ENCODE measurements at regions not wholly inside any gene's neighbourhood (a gene's known extent, or its start where the extent isn't known, plus 50 kb on each side); places are given as distances from the start of the nearest gene placed in this dataset.
"Not testable (repeated sequence)": the region's sequence is repeated elsewhere in the genome, so short reads cannot be mapped to it uniquely, and the experiment has no call there.

DNA sequence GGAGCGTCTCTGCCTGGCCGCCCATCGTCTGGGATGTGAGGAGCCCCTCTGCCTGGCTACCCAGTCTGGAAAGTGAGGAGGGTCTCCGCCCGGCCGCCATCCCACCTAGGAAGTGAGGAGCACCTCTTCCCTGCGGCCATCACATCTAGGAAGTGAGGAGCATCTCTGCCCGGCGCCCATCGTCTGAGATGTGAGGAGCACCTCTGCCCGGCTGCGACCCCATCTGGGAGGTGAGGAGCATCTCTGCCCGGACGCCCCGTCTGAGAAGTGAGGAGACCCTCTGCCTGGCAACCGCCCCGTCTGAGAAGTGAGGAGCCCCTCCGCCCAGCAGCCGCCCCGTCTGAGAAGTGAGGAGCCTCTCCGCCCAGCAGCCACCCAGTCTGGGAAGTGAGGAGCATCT, 84.5 kb downstream of the IDS start:
- not testable (repeated sequence) for FAIRE-seq; DNase-seq (ENCODE audit: low read depth); H3K27me3 ChIP-seq (ENCODE audit: control insufficient read depth, insufficient read depth, low read length)

DNA sequence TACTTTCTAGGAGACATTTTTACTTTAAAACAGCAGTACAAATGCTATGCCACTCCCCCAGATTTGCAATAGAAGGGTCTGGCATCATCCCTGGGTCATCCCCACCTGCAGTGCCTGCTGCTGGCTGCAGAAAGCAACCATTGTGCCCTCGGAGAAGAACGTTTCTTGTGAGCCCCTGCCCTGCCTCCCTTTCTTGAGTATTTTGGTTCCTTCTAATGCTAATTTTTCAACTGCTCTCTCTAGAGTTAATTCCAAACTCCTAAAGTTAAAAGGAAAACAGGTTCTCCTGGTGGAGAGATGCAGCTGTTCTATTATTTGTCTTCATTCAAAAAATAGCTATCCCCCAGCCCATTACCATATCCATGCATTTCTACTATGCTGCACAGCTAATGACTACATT, 107.1 kb downstream of the IDS start:
- no peak overlapping the region for H3K4me3 ChIP-seq (ENCODE audit: low read depth, low read length)
- DNase-seq (ENCODE audit: low read depth) (no peak), FAIRE-seq (no peak)
- no peaks in the 10 kb centered on the region for H3K36me3 ChIP-seq (ENCODE audit: control insufficient read depth, insufficient read depth, low read length)
- no peaks in the 10 kb centered on the region for H3K27me3 ChIP-seq (ENCODE audit: control insufficient read depth, insufficient read depth, low read length)
- TF ChIP-seq, protein P1, sequence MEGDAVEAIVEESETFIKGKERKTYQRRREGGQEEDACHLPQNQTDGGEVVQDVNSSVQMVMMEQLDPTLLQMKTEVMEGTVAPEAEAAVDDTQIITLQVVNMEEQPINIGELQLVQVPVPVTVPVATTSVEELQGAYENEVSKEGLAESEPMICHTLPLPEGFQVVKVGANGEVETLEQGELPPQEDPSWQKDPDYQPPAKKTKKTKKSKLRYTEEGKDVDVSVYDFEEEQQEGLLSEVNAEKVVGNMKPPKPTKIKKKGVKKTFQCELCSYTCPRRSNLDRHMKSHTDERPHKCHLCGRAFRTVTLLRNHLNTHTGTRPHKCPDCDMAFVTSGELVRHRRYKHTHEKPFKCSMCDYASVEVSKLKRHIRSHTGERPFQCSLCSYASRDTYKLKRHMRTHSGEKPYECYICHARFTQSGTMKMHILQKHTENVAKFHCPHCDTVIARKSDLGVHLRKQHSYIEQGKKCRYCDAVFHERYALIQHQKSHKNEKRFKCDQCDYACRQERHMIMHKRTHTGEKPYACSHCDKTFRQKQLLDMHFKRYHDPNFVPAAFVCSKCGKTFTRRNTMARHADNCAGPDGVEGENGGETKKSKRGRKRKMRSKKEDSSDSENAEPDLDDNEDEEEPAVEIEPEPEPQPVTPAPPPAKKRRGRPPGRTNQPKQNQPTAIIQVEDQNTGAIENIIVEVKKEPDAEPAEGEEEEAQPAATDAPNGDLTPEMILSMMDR (IDR thresholded peaks at IDR 0.05; ENCODE audit: insufficient read depth, low read length, severe bottlenecking), result no peak

More for the DNA sequence above, 84.5 kb downstream of the IDS start:
- not testable (repeated sequence) for H3K36me3 ChIP-seq (ENCODE audit: control insufficient read depth, insufficient read depth, low read length); H3K4me3 ChIP-seq (ENCODE audit: low read depth, low read length)

DNA sequence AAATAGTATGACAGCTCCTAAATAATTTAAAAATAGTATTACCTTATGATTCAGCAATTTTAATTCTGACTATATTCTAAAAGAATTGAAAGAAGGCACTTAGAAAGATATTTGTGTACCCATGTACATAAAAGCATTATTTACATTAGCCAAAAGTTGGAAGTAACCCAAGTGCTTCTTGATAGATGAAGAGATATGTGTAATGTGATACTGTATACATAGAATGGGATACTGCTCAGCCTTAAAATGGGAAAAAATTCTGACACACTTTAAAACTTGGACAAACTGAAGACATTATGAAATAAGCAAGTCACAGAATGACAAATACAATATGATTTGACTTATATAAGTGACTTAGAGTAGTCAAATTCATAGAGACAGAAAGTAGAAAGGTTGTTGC, 112.2 kb downstream of the IDS start:
- Histone ChIP-seq H3K27me3 (ENCODE audit: control insufficient read depth, insufficient read depth, low read length) (no peaks in the 10 kb centered on the region), H3K4me3 (ENCODE audit: low read depth, low read length) (no peak overlapping the region), H3K36me3 (ENCODE audit: control insufficient read depth, insufficient read depth, low read length) (no peaks in the 10 kb centered on the region)
- TF ChIP-seq, protein P1 (IDR thresholded peaks at IDR 0.05; ENCODE audit: insufficient read depth, low read length, severe bottlenecking), result no peak
- FAIRE-seq (no peak), DNase-seq (ENCODE audit: low read depth) (peak; percentile 43)

DNA sequence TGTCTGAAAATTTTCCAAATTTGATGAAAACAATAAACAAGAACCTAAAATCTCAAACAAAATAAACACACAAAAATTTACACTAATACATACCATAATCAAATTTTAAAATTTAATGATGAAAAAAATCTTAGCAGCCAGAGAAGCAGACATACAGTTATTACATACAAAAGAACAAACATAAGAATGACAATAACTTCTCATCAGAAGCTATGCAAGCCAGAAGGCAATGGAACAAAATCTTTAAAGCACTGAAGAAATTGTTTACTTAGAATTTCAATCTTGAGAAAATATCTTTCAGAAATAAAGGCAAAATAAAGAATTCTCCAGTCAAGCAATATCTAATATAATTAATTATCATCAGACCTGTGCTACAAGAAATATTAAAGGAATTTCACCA, 121.3 kb downstream of the IDS start:
- FAIRE-seq (no peak), DNase-seq (ENCODE audit: low read depth) (no peak)
- TF ChIP-seq, protein P1 (IDR thresholded peaks at IDR 0.05; ENCODE audit: insufficient read depth, low read length, severe bottlenecking), result no peak
- H3K27me3 ChIP-seq (ENCODE audit: control insufficient read depth, insufficient read depth, low read length), result no peaks in the 10 kb centered on the region
- no peak overlapping the region for H3K4me3 ChIP-seq (ENCODE audit: low read depth, low read length)
- H3K36me3 ChIP-seq (ENCODE audit: control insufficient read depth, insufficient read depth, low read length), result no peaks in the 10 kb centered on the region

DNA sequence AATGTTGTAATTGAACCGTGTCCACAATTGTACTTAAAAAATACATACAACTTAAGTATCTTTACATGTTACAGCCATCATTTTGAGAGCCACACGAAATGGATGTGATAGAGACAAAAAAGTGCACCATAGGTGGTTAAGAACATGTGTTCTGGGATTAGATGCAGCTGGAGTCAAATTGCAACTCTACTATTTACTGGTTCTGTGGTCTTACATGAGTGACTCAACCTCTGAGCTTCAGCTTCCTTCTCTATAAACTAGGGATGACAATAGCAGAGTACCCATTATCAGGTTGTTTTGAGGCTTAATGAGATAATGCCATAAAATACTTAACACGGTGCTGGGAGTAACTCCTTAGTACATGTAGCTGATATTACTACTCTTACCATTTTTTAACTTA, 130.4 kb downstream of the IDS start:
- Histone ChIP-seq H3K36me3 (ENCODE audit: control insufficient read depth, insufficient read depth, low read length) (no peaks in the 10 kb centered on the region), H3K27me3 (ENCODE audit: control insufficient read depth, insufficient read depth, low read length) (no peaks in the 10 kb centered on the region), H3K4me3 (ENCODE audit: low read depth, low read length) (no peak overlapping the region)
- DNase-seq (ENCODE audit: low read depth) (no peak), FAIRE-seq (no peak)
- TF ChIP-seq, protein P1 (IDR thresholded peaks at IDR 0.05; ENCODE audit: insufficient read depth, low read length, severe bottlenecking), result no peak

DNA sequence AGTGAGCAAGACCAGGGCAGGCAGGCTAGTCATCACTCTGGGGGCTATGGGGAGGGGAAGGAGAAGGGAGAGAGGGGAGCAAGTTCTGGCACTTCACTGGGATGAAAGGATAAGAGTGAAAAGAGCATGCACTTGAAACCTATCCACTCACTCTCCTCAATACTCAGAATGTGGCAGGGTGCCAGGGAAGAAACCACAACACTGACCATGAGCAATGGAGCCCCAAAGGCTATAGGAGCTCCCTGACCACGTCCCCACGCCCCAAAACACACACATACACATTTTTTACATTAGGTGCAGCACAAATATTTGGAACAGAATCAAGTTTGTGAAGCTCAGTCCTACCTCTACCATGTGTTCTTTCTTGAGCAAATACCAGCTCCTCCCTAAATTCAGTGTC, 132.2 kb downstream of the IDS start:
- no peak for FAIRE-seq
- H3K4me3 ChIP-seq (ENCODE audit: low read depth, low read length), result no peak overlapping the region
- H3K36me3 ChIP-seq (ENCODE audit: control insufficient read depth, insufficient read depth, low read length), result no peaks in the 10 kb centered on the region
- DNase-seq (ENCODE audit: low read depth), result no peak
- H3K27me3 ChIP-seq (ENCODE audit: control insufficient read depth, insufficient read depth, low read length), result no peaks in the 10 kb centered on the region
- TF ChIP-seq, protein P1 (IDR thresholded peaks at IDR 0.05; ENCODE audit: insufficient read depth, low read length, severe bottlenecking), result no peak

Measured in bronchial epithelial cell (primary cell).